Activated CD4-positive, alpha-beta T cell treated with anti-CD3 and anti-CD28 coated beads, Interleukin-2, amount 50 U/mL, for 48 hours (primary cell): ENCODE measurements at regions not wholly inside any gene's neighbourhood (a gene's known extent, or its start where the extent isn't known, plus 50 kb on each side); places are given as distances from the start of the nearest gene placed in this dataset.

Experiments
- DNase-seq, 2 experiments: peaks; one replicate each; pipeline ENCODE4 v3.0.0-alpha.2; 2020

DNA sequence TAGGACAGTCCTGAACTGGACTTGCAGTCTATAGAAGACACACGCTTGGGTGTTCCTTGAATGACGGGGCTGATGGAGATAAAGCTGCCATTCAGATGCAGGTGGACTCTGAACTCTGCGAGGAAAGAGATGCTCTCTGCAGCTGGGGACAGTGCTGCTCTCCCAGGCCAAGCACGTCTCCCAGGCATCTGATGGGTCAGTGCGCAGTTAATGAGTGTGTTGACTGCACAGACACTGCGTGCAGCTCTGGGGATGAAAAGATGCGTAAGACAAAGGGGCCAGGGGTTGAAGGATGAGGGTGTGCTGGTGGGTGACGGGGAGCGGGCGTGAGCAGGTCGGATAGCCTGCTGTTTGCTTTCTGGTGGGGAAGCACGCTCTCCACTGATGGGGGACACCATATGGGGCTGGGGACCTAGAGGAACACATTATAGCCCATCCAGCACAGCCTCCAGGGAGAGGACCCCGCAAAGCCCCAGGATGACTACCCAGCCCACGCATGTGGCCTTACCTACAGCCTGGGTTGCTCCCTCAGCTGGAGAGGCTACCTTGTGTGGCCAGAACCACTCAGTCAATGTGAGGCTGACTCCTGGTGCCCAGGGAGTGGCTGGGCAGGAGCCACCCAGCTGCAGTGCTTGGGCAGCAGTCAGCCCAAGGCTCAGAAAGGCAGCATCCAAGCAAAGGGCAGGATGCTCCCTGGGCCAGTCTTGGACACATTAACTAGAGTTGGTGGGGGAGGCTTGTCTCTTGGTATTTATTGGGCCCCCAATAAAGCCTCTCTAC is 246.3 kb downstream of the RBFOX3 start:
- DNase-seq, result no peak

DNA sequence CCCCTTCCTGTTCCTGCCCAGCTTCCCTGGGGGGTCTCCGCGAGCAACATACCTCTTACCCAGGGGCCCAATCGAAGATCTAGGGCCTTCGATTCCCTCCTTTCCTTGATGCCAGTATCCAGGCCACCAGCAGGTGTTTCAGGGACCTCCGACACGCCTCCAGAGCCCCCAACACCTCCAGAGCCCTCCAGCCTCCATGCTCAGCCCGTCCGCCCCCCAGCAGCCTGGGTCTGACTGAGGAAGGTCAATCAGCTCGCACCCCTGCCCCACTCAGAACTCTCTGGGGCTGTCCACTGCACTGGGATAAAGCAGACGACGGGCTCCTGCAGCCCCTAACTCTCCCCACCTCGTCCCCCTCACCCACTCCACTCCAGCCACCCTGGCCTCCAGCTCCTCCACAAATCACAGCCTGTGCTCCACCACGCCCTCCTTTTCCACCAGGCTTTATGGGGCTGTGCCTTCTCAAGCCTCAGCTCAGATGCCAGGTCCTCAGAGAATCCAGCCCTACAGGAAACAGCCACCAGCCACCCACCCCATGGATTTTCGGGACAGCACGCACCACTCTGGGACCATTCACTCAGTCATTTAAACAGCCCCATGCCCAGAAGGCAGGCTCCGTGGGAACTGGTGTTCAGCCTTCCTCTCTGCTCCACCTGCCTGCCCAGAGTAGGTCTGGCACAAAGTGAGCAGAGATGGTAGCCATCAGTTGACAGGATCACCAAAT is 247.1 kb downstream of the RBFOX3 start:
- DNase-seq, result no peak

DNA sequence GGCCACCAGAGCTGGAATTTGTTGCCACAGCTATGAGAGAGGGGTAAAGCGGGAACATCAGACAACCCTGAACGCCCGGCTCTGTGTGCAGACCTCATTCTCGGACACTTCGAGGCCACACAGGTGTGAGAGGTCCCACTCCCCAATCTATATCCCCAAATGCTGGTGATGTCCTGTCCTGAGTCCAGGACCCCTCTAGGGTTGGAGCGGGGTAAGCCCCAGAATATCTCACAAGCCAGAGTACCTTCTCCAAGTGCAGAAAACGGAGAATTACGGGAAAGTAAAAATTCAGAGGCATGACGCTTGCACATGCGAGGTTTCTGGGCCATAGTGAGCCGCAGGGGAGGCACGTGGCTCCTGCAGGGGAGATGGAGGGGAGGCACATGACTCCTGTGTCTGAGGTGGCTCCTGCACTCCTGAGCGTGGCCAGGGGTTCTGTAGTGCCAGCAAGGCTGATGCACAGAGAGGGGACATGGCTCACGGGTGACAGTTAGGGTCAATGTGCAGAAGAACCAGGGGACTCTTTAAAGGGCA is 248.0 kb downstream of the RBFOX3 start:
- DNase-seq, result no peak

DNA sequence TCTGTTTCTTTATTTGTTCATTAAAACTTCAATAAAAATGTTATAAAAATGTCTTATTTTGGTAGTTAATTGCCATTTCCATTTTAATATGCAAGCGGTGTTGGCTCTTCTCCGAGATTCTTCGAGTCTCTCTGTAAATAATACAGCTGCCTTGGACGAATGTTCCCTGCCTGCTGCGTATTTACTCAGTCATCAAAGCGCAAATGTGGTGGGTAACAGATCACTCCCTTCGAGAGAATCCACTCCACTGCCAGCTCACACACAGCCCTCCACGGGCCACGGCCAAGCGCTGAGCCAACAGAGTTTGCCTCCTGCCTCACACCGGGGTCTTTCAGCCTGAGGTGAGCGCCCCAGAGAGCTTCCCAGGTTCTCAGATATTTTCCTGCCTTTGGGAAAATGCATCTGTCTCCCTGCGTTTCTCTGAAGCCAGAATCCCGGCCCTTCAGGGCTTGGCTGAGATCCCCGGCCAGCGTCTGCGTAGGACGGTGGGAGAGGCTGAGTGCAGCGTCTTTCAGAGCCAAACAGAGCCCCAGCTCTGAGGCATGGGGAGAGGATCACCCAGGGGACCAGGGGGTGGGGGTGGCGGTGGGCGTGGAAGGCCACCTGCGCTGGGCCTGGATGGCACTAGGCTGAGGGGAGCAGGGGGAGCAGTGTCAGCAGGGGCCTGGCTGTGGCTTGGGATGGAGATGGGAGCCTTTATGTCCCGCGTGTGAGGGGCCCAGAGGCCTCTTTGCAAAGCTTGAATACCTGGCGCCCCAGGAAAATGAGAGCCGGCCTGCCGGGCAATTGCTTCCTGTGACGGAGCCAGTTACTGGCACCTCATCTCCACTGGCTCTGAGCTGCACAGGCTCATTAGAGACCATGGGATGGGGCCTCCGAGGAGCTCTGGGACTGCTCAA is 248.7 kb downstream of the RBFOX3 start:
- DNase-seq, result no peak

DNA sequence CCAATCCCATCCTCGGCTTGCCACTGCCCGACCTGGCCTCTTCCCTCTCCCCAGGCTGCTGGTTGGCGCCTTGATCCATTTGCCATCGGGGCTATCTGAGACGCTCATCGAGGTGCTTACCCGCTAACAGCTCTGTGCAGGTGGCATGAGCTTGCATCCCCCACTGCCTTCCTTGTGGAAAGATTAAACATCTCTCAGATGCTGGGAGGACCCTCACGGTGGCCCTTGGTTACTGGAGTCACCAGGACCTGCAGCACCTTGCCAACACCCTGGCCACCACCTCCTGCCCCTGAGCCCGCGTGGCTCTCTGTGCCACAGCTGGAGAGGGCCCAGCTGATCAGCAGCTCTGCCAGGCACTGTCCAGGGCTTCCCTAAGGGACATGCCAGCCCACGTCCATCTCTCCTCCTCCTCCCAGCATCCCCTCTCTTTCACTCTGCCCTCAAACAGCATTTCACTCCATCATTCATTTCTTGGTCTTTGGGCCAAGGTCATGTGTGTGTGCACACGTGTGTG is 249.6 kb downstream of the RBFOX3 start:
- DNase-seq, result no peak

DNA sequence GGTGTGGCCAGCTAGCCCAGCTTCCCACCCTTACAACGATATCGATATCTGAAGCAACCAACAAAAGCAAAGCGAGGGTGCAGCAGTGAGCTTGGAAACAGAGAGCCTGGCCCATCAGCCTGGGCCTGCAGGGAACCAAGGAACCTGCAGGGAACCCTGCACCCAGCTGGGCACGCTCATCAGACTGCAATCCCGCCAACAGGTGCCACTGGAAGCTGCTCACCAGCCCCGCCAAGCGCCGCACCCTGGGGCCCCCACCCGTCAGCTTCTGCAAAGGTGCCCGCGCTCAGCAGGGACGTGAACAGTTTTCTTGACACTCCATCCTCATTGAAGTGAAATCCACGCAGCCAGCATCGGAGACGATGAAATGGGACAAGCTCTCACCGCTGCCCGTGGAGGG is 250.7 kb downstream of the RBFOX3 start:
- DNase-seq, result no peak

DNA sequence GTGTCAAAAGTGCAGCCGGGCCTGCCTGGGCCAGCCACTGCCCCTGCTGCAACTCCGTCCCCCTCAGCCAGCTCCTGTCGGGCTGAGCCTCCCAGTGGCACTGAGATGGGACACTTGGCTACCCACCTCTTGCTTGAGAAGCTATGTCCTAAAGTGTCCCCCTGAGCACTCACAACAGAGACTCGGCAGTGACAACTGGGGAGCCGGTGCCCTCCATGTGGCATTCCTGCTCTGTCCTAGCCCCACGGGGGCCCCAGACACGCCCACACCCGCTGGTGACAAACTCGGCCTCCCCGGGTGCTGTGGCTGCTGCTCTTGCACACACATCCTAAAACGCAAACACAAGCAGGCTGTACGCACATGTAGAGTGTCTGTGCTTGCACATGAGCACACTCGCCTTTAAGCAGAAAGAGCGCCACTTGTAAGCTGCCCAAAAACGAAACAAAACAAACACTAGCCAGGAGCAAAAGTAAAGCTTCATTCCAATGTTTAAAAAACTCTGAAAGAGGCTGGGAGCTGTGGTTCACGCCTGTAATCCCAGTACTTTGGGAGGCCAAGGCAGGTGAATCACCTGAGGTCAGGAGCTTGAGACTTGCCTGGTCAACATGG is 253.9 kb downstream of the RBFOX3 start:
- no peak for DNase-seq

DNA sequence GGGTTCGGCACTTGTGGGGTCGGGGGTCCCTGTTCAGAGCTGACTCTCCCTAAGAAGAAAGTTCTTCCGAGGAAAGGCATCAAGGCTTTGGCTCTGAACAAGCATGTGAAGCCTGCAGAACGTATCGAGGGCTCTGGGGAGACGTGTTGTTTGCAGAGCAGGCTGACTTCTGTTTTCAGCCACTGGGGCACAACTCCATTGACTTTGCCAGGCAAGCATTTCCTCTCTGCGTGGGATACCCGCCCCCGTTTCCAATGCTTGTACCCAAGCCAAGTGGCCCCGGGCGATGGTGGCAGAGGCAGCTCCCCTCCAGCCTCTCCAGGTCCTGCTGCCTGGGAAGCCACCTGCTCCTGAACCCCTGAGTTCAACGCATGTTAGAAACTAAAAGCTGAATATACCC is 255.7 kb downstream of the RBFOX3 start:
- DNase-seq, result no peak

DNA sequence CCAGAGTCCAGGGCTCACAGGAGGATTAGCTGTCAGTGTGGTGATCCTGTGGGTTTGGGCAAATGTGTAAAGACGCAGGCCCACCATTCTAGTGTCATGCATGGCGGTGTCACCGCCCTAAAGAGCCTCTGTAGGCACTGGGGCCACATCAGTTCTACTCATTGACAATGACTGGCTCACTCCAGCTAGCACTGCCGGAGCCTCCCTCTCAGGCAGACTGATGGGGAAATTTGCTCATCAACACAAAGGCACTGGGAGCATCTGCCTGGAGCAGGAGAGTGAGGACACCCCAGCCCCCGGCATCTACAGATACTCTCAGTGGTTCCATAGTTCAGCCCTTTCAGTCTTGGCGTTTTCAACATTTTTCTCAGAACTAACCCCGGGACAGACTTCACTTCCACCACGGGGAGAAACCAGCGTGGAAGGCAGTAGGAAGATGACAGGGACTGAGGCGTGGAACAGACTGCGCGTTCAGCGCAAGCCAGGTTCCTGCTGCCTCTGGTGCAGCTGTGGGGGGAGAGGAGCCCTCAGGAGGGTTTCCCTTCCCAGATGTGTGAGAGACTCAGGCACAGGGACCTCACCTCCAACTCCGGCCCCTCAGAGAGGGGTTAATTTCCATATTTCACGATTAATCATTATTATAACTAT is 256.6 kb downstream of the RBFOX3 start:
- DNase-seq, result no peak

DNA sequence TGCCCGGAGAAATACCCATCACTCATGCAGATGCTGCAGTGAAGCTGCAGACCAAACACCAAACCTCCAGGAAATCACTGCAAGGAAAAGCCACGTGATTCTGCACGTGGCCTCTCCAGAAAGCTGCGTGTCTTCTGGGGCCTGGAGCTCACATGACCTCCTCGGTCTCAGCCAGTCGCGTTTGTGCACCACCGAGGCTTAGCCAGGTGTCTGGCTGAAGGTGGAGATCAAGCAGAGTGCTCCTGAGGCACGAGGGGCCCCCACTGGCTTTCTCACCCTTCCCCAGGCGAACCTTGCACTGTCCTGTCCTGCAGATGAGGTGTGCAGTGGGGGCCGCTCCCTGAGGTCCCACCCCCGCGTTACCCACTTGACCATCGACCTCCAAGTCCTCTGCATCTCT is 257.3 kb downstream of the RBFOX3 start:
- no peak for DNase-seq

DNA sequence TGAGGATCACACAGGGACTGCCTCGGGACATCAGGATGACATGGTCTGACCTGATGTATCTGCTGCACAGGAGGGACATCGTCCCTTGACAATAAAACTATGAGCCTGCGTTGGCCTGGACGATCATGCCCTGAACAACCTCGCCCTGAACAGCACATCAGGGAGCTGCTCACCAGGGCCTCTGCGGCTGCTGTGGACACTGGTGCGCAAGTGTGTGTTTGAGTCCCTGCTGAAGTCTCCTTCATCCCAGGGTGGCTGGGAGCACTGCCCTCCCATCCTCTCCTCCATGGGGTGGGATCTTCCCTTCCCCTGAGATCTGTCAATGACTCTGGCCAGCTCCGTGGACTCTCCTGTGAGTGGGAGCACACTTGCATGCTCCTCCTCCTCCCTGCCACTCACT is 257.8 kb downstream of the RBFOX3 start:
- DNase-seq, result no peak

DNA sequence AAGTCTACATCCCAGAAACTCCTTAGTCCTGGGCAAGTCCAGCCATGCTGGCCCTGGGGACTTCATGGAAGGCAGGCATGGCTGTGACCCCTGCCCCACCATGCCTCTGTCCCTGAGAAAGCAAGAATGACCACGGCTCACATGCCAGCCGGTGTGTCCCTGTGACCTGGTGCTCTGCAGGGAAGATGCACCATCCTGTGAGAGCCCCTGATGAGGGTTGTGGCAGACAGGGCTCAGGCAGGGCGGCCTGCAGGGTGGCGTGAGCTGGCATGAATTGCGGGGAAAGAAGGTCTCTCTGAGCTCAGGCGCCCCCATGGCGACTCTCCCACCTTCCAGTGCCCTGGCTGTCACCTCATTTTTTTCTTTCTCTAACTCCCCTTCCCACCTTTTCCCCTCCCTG is 260.3 kb downstream of the RBFOX3 start:
- DNase-seq, result no peak

DNA sequence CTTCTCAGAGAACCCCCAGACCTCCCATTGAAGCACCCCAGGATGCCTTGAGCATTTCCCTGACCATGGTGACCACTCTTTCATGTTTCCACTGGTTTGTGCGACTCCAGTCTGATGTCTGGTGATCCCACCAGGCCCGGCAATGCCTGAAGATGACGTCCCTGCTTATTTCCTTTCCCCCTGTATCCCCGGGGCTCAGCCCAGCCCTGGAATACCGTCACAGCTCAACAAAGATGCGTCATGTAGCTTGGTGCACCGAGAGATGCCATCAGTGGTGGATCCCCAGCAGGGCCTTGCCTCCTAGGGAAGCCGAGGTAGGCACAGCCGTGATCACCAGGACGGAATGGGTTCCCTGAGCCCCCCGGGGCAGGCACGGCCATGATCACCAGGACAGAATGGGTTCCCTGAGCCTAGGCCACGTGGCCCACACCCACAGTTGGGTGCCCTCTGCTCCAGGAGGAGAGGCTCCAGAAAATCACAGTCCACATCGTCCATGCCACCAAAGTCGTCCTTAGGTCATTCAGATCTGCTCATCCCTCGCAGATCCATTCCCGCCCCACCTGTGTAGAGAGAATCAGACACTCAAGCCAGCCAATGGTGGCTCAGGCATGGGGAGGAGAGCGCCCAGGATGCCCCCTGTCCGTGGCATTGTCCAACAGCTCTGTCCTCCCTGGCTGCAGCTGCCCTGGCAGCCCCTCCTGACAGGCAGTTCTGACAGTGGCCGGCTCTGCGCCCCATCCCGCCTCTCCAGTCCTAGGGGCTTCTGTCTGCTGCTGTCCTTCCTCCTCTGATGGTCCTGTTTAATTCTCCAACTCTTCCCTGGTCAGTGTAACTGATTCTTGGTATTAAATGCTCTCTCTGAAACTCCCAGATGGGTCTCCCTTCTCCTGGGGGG is 261.1 kb downstream of the RBFOX3 start:
- no peak for DNase-seq

DNA sequence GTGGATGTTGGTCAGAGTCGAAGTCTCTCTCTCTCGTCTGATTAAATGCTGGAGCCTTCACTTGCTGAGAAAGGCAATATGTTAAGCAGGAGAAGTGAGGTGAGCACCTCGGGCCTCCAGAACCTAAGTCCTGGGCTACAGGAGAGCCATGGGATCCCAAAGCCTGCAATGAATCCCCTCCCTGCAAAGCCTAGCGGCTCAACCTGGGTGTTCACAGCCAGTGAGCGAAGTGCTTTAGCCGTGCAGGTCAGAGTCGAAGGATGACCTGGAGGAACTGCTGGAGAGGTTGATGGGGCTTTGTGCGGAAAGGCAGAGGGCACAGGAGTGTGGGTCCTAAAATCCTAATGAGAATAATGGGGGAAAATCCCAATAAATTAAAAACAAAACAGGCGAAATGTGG is 267.8 kb downstream of the ENGASE start:
- DNase-seq, result no peak

DNA sequence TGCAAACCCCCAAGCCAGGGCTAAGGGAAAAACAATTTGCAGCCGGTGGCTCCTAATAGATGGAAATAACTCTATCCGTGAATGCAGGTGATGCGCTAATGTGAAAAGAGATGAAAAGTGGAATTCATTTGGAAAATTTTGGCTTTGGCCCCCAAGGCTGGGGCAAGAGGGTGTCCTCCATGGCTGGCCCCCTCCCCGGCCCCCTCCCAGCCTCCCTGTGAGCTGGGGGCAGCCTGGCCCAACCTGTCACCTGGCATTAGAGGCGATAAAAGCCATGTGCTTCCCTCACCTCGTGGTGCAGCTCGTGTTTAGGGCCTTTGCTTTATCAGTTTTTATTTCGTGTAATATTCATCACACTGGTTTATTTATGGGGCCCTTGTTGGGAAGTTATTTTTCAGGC is 267.2 kb downstream of the ENGASE start:
- DNase-seq, result no peak

DNA sequence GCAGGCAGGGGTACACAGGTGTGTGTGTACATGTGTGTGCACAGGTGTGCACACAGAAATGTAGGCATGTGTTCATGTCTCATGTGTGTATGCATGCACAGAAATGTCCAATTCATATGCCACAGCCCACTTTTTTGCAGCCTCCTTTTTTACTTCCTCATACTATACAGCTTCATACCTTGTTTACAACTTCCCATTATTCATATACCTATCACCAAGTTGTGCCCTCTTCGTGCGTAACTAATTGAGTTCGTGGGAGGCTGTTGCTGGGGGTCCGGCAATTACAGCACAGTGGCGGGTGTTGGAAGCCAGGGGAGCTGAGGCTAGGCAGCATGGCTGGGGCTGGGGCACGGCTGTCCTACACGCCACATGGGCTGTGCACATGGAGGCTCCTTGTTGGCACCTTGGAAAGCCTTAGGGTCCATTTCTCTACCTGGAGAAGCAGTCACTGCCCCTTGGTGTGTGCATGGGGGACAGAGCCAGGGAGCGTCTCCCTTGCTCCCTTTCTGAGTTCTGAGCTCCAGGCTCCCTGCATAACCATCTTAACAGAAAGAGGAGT is 266.7 kb downstream of the ENGASE start:
- no peak for DNase-seq

DNA sequence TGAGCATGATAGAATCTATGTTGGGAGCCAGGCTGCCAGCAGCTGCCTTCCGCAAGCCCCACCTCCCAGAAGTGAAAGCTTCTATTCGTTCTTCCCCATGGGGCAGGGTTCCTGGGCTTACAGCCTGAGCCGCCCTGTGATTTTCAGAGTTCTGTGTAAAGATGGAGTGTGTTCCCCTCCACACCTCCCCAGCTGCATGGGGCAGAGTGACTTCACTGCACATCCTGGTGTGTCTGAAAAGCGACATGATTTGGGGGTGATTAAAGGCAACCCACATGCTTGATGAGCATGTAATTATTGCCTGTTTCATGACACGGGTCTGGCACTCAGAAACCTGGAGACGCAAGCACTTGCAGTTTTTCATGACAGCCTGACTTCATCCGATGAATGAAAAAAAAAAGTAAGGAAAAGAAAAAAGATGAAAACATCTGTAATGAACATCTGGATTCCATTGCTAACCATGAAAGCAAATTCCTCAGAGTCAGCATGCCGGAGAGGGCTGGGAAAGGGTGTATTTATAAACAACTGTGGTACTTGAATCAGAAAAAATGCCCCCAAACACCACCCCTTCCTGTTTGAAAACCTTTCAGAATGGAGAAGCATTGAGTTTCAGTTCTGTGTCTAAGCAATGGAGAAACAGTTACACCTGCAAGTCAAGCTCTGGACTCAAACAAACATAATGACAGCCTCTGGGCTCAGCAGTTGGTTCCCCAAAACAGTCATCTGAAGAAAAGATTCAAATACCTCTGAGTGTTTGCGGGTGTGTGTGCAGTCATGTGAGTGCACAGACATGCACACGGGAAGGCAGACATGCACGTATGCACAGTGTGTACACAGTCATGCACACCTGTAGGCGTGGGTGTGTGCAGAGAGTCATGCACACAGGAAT is 266.0 kb downstream of the ENGASE start:
- DNase-seq, result no peak

DNA sequence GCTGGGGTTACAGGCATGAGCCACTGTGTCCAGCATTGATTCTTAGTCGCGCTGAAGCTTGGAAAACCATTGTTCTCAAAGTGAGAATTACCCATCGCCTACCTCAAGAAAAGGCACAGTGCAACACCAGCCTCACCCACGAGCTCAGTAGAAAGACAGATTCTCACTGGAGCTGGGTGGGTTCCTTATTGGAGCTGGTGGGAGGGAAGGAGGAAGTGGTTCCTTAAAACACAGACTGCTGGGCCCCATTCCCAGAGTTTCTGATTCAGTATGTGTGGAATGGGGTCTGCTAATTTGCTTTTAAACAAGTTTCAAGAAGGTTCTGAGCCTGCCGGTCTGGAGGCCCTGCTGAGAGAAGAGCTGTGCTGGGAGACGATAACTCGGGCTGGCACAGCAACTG is 264.7 kb downstream of the ENGASE start:
- DNase-seq, result no peak

DNA sequence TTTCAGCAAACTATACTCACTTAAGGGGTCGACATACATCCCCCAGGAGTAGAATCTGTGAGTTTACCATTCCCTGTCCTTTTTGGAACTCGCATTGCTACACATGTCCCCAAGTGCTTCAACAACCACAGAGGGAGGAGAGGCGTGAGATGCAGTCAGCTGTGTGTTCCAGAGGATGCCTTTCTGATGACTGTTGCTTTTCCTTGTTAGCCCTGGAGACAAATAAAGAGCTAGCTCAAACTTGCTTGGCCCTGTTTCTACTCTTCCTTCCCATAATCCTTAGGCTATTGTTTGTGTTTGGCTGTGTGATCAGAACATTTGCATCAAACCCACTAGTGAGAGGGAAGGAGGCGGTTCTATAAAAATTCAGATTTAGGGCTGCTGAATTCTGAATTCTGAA is 264.0 kb downstream of the ENGASE start:
- DNase-seq, result no peak

DNA sequence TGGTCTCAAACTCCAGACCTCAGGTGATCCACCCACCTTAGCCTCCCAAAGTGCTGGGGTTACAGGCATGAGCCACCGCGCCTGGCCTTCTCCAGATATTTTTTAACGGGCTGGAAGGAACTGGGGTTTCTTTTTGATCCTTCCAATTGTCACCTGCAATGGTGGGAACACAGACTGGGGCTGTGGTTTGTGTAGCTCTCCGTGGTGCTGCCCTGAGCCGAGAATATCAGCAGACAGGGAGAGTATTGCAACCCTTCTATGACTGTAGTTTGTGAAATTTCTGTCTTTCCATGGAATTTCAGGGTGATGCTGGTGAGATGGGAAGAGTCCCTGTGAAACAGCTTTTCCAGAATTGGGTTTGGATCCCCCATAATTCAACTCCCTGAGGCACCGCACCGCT is 263.5 kb downstream of the ENGASE start:
- no peak for DNase-seq
